ENCODE measurements at regions not wholly inside any gene's neighbourhood (a gene's known extent, or its start where the extent isn't known, plus 50 kb on each side); places are given as distances from the start of the nearest gene placed in this dataset.
A peak's percentile ranks its signal among the peaks of the same experiment; 100 is the strongest.

DNA sequence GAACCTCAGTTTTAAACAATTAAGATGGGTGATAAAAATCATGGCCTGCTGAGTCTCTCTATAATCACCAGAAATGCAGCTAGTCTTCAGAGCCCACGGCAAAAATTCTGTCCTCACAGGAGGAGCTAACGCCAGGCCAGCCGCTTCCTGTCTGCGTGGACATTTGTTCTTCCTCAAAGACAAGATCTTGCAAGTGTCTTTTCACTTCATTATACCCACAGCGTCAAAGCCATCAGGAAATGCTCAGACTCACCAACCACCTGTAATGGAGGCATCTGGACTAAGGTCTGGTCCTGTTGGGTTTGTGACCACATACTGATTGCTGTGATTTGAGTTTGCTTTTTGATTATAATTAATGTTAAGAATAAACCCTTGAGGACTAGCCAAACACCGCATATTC, 473.8 kb upstream of the MC4R start:
- Histone ChIP-seq H3K56ac (replicated peaks; ENCODE audit: insufficient read length, low read depth, low read length) (no peak overlapping the region), H3K9me3 (ENCODE audit: insufficient read depth in 2 of 2, low read depth in 1 of 2, low read length in 1 of 2) (no peaks in the 10 kb centered on the region), H3K79me1 (ENCODE audit: low read depth, low read length) (no peaks in the 10 kb centered on the region), H4K20me1 (replicated peaks in 1 of 2; ENCODE audit: control insufficient read depth in 1 of 2, insufficient read depth in 2 of 2, low read length in 2 of 2) (no peaks in the 10 kb centered on the region), H3K4ac (replicated peaks; ENCODE audit: insufficient read length, low read depth, low read length) (no peak overlapping the region), H2BK120ac (replicated peaks; ENCODE audit: low read depth, low read length) (no peak overlapping the region), H2AK5ac (ENCODE audit: low read depth, low read length) (no peak overlapping the region), H3K4me1 (replicated peaks in 1 of 4; ENCODE audit: control insufficient read depth in 3 of 4, insufficient read depth in 4 of 4, low read length in 3 of 4) (peaks cover 0 to 5% (median 0%) of the 10 kb centered on the region in 4 experiments; a peak in 1 of 7 replicates), H3K23me2 (ENCODE audit: low read depth, low read length) (no peaks in the 10 kb centered on the region), H3K36me3 (ENCODE audit: control insufficient read depth in 2 of 4, insufficient read depth in 4 of 4, low read length in 3 of 4) (no peaks in the 10 kb centered on the region), H3K18ac (ENCODE audit: extremely low read depth, low read length) (no peak overlapping the region), H2AFZ (ENCODE audit: low read length) (0 out of 2 replicates have a peak overlapping the region, but pooled peaks have one; percentile 31), H3K4me2 (ENCODE audit: insufficient read depth in 1 of 2, low read depth in 2 of 2, low read length in 2 of 2) (no peak overlapping the region), H3K79me2 (ENCODE audit: control insufficient read depth in 1 of 2, insufficient read depth in 2 of 2, low read length in 2 of 2) (no peaks in the 10 kb centered on the region), H3K9ac (replicated peaks in 1 of 4; ENCODE audit: extremely low read depth in 1 of 4, low read depth in 3 of 4, low read length in 3 of 4) (no peak overlapping the region), H4K91ac (replicated peaks; ENCODE audit: insufficient read length, low read length) (no peak overlapping the region), H4K5ac (ENCODE audit: insufficient read length, low read depth, low read length) (no peak overlapping the region), H3K23ac (ENCODE audit: insufficient read length) (no peak overlapping the region), H3K14ac (ENCODE audit: insufficient read length) (no peak overlapping the region), H3K4me3 (ENCODE audit: extremely low read depth in 1 of 4, insufficient read depth in 2 of 4, low read depth in 3 of 4, low read length in 4 of 4) (no peak overlapping the region), H2BK12ac (ENCODE audit: low read depth, low read length) (no peak overlapping the region), H3K27me3 (replicated peaks in 1 of 4; ENCODE audit: control insufficient read depth in 3 of 4, extremely low read depth in 1 of 4, insufficient read depth in 3 of 4, low read length in 3 of 4) (no peaks in the 10 kb centered on the region), H2BK20ac (ENCODE audit: low read length) (no peak overlapping the region), H2BK5ac (ENCODE audit: low read depth, low read length) (no peak overlapping the region), H3K27ac (ENCODE audit: low read depth, low read length) (no peak overlapping the region), H2BK15ac (ENCODE audit: low read length) (no peak overlapping the region), H4K8ac (ENCODE audit: extremely low read depth, insufficient read depth, low read length) (no peak overlapping the region)
- WGBS, 2 experiments (ENCODE audit: extremely low coverage in 1 of 2, insufficient coverage in 1 of 2, insufficient read length in 1 of 2, insufficient replicate concordance in 2 of 2, low coverage in 1 of 2, low lambda C conversion rate in 2 of 2, missing lambda C conversion rate in 1 of 2), result 91% methylated on average over 6 of the region's 6 CpGs; no CpG with 5 or more reads in 1 of the 2 experiments
- ChIA-PET CTCF (ENCODE audit: partially characterized antibody) (interaction anchor here (1.6 kb wide), 1 partner anchor 20 kb away, joined by 4 read pairs; no protein-coding TSS in a partner anchor), POLR2A (ENCODE audit: partially characterized antibody) (no interaction called here)
- no peak for FAIRE-seq
- TF ChIP-seq RXRA (IDR thresholded peaks at IDR 0.05; ENCODE audit: insufficient read depth, low read depth, low read length), result no peak
- no peak for TF ChIP-seq BRCA1 (IDR thresholded peaks at IDR 0.05; ENCODE audit: low read depth, low read length)
- TF ChIP-seq BCL11A (IDR thresholded peaks at IDR 0.05; ENCODE audit: low read depth in 2 of 2, low read length in 2 of 2), result no peak
- TF ChIP-seq HDAC2 (IDR thresholded peaks at IDR 0.05; ENCODE audit: borderline replicate concordance in 1 of 2, low read depth in 2 of 2, low read length in 2 of 2), result no peak
- DNase-seq (ENCODE audit: low read depth in 1 of 2, low spot score in 2 of 2), result no peak

All from H1 (cell line).